Cardiac muscle cell (in vitro differentiated cells and primary cell): ENCODE measurements at regions not wholly inside any gene's neighbourhood (a gene's known extent, or its start where the extent isn't known, plus 50 kb on each side); places are given as distances from the start of the nearest gene placed in this dataset.
"Not testable (repeated sequence)": the region's sequence is repeated elsewhere in the genome, so short reads cannot be mapped to it uniquely, and the experiment has no call there.

Experiments used
- DNase-seq, 2 donors: peaks; one replicate each; pipeline versions ENCODE4 v3.0.0 to v3.0.0-alpha.2; 2010 to 2017; ENCODE audit warnings: low read depth in 1 of 2, low spot score in 1 of 2
- H3K27ac ChIP-seq: fragments of 200-600 bp; sonication (generic); 2 replicates; pipeline ENCODE4 v1.5.1; 2016
- H3K27me3 ChIP-seq: fragments of 200-600 bp; sonication (generic); 2 replicates; pipeline ENCODE4 v1.6.0; 2016; ENCODE audit warnings: control low read depth
- H3K36me3 ChIP-seq: fragments of 200-600 bp; sonication (generic); 2 replicates; pipeline ENCODE4 v1.5.1; 2016; ENCODE audit warnings: control low read depth
- H3K4me1 ChIP-seq: fragments of 200-600 bp; sonication (generic); 2 replicates; pipeline ENCODE4 v1.8.1; 2017; ENCODE audit warnings: low read depth, mild to moderate bottlenecking, mixed run types
- H3K4me3 ChIP-seq: fragments of 200-600 bp; sonication (generic); 2 replicates; pipeline ENCODE4 v1.5.1; 2016; ENCODE audit warnings: mild to moderate bottlenecking
- H3K9me3 ChIP-seq: fragments of 200-600 bp; sonication (generic); 2 replicates; pipeline ENCODE4 v1.5.1; 2017; ENCODE audit warnings: low read depth, mild to moderate bottlenecking, control low read depth
- TF ChIP-seq, protein P1 (sequence below): IDR thresholded peaks from 2 replicates; pipeline ENCODE4 v1.5.1; 2012; ENCODE audit warnings: low read depth, mild to moderate bottlenecking, low read length

DNA sequence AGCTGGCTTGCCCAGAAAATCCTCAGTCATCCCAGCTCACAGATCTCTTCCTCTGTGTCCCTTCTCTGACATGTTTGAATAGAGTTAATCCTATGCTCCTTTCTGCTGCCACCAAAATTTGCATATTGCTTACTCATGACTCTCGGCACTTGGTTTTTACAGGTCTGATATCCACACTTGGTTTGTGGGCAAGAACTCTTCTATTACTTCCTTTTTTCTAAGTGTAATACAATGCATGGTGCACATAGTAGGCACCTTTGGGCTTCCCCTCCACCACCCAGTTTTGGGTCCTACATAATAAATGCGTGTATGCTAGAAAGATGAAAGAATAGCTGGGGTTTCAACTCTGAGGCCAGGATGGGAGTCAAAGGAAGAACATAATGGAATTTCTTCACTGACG, 69.7 kb upstream of the GRK3 start:
- H3K27ac ChIP-seq, result no peak overlapping the region

GRCh38 chr22:25495285-25495684, 69.2 kb upstream of the GRK3 start:
- Histone ChIP-seq H3K9me3 (no peaks in the 10 kb centered on the region), H3K4me3 (no peak overlapping the region), H3K27ac (no peak overlapping the region), H3K36me3 (no peaks in the 10 kb centered on the region), H3K27me3 (no peaks in the 10 kb centered on the region), H3K4me1 (peaks cover 12% of the 10 kb centered on the region)
- peak in 1 of 2 donors; percentile 53 for DNase-seq
- TF ChIP-seq, protein P1, sequence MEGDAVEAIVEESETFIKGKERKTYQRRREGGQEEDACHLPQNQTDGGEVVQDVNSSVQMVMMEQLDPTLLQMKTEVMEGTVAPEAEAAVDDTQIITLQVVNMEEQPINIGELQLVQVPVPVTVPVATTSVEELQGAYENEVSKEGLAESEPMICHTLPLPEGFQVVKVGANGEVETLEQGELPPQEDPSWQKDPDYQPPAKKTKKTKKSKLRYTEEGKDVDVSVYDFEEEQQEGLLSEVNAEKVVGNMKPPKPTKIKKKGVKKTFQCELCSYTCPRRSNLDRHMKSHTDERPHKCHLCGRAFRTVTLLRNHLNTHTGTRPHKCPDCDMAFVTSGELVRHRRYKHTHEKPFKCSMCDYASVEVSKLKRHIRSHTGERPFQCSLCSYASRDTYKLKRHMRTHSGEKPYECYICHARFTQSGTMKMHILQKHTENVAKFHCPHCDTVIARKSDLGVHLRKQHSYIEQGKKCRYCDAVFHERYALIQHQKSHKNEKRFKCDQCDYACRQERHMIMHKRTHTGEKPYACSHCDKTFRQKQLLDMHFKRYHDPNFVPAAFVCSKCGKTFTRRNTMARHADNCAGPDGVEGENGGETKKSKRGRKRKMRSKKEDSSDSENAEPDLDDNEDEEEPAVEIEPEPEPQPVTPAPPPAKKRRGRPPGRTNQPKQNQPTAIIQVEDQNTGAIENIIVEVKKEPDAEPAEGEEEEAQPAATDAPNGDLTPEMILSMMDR, result no peak

More for the DNA sequence above, 69.7 kb upstream of the GRK3 start:
- no peak for DNase-seq
- Histone ChIP-seq H3K9me3 (no peaks in the 10 kb centered on the region), H3K4me3 (no peak overlapping the region), H3K4me1 (peaks cover 12% of the 10 kb centered on the region), H3K36me3 (no peaks in the 10 kb centered on the region), H3K27me3 (no peaks in the 10 kb centered on the region)
- TF ChIP-seq, protein P1, result no peak

DNA sequence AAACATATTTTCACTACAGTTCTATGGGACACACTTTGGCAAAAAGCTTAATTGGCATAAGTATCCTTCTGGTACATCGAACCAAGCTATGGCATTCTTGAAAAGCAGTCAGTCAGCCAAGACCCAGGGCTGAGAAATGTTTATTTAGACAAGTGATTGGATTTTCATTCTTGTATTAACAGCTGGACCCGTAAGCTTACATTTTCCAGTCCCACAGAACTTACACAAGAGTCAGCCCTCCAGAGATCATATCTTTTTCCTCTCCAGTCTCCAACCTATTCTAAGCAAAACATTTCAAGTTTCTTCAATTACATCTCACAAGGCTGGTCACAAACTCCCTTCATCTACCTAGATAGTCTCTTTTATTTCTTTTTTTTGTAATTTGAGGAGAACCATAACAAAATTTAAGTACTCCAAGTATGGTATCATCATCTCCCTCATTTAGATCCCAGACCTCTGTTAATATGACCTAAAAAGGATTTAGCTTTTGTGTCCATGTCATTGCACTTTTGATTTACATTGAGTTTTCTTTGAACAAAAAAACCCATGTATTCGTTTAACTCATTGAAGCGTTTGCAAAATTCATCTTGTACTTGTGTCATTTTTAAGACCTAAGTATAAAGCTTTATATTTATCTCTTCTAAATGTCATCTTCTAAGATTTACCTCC, 67.9 kb upstream of the GRK3 start:
- no peak for DNase-seq
- H3K27me3 ChIP-seq, result no peaks in the 10 kb centered on the region
- H3K9me3 ChIP-seq, result no peaks in the 10 kb centered on the region
- peaks cover 12% of the 10 kb centered on the region for H3K4me1 ChIP-seq
- peak overlapping the region; percentile 48 for H3K27ac ChIP-seq
- no peaks in the 10 kb centered on the region for H3K36me3 ChIP-seq
- no peak overlapping the region for H3K4me3 ChIP-seq
- TF ChIP-seq, protein P1, result no peak

DNA sequence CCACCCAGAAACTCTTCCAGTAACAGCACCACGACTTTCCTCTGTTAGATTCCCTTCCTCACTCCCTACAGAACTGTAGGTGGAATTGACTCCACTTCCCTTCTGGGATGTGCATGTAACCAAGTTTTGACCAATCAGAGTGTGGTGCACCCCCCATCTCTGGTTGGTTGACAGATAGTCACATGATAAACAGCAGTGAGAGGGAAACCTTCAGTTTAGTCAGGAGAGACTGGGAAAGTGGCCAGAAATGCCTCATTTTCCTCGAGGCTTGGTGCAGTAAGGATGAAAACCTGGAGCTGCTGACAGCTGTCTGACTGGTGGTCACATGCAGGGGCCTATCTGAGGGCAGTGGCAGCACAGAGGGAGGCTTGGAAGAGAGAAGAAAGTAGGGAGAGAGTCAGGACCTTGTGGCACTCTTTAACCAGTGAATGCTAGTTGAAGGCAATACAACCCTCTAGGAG, 67.3 kb upstream of the GRK3 start:
- H3K27ac ChIP-seq, result peak overlapping the region; percentile 48
- TF ChIP-seq, protein P1, result no peak
- no peak overlapping the region for H3K4me3 ChIP-seq
- H3K36me3 ChIP-seq, result no peaks in the 10 kb centered on the region
- H3K27me3 ChIP-seq, result no peaks in the 10 kb centered on the region
- no peaks in the 10 kb centered on the region for H3K9me3 ChIP-seq
- H3K4me1 ChIP-seq, result peaks cover 12% of the 10 kb centered on the region
- DNase-seq, result peak; percentile 21 to 57

DNA sequence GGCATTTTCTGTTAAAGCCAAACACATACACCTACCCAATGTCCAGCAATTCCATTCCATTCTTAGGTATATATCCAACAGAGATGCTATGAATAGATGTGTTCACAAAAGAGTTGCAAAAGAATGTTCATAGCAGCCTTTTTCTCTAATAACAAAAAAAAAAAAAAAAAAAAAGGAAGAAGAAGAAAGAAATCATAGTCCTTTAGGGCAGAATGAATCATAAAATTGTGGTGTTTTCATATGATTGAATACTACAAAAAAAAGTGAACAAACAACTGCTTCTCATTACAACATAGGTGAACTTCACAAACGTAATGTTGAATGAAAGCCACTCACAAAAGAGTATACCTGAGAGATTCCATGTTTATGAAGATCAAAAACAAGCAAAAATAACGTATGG, 66.8 kb upstream of the GRK3 start:
- H3K36me3 ChIP-seq, result no peaks in the 10 kb centered on the region
- no peaks in the 10 kb centered on the region for H3K27me3 ChIP-seq
- H3K4me1 ChIP-seq, result peaks cover 12% of the 10 kb centered on the region
- TF ChIP-seq, protein P1, result no peak
- H3K27ac ChIP-seq, result peak overlapping the region; percentile 48
- H3K9me3 ChIP-seq, result no peaks in the 10 kb centered on the region
- H3K4me3 ChIP-seq, result no peak overlapping the region
- DNase-seq, result no peak

DNA sequence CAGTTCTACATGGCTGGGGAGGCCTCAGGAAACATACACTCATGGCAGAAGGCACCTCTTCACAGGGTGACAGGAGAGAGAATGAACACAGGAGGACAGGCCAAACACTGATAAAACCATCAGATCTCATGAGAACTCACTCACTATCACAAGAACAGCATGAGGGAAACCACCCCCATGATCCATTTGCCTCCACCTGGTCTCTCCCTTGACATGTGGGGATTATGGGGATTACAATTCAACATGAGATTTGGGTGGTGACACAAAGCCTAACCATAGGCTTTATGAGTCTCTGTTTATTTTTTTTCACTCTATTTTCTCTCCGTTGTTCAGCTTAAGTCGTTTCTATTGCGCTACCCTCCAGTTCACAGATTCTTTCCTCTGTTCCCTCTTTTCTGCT, 63.8 kb upstream of the GRK3 start:
- H3K27ac ChIP-seq, H3K4me3 ChIP-seq, H3K27me3 ChIP-seq, H3K9me3 ChIP-seq, H3K36me3 ChIP-seq, DNase-seq: not testable (repeated sequence)
- peaks cover 12% of the 10 kb centered on the region for H3K4me1 ChIP-seq

- H3K27ac ChIP-seq, H3K4me1 ChIP-seq, H3K9me3 ChIP-seq, H3K27me3 ChIP-seq, H3K4me3 ChIP-seq, DNase-seq, H3K36me3 ChIP-seq: not testable (repeated sequence)
Observed at GRCh38 chr22:25504017-25504416, 60.5 kb upstream of the GRK3 start.
